WTC11 (cell line): ENCODE measurements at regions not wholly inside any gene's neighbourhood (a gene's known extent, or its start where the extent isn't known, plus 50 kb on each side); places are given as distances from the start of the nearest gene placed in this dataset.

Experiments used
- ATAC-seq: fragments of 200-7000 bp; cut with Tn5 transposase; 2 replicates; pipeline ENCODE4 v1.10.0; 2021; ENCODE audit warnings: mild to moderate bottlenecking, moderate library complexity
- CTCF ChIA-PET: fragments of 300-600 bp; sonication (Branson Sonifier 250); formaldehyde crosslinking; loops from one replicate; lab custom pipeline; 2021; ENCODE audit warnings: antibody characterized with exemption; lab: Charles Lee
- POLR2A ChIA-PET: fragments of 350-600 bp; sonication (Branson Sonifier 250); formaldehyde crosslinking; loops from one replicate; lab custom pipeline; 2021; ENCODE audit warnings: antibody characterized with exemption; lab: Charles Lee
- DNase-seq: peaks from one replicate; pipeline ENCODE4 v3.0.0; 2021; ENCODE audit warnings: low spot score
- H3K27ac Mint-ChIP-seq: 2 replicates; pipeline ENCODE4 v1.8.0; 2021; ENCODE audit warnings: mixed read lengths
- H3K27me3 Mint-ChIP-seq: 2 replicates; pipeline ENCODE4 v1.8.0; 2021; ENCODE audit warnings: low read depth, mild to moderate bottlenecking, moderate library complexity, mixed read lengths
- H3K36me3 Mint-ChIP-seq: 2 replicates; pipeline ENCODE4 v1.8.0; 2021; ENCODE audit warnings: mixed read lengths
- H3K4me1 Mint-ChIP-seq: 2 replicates; pipeline ENCODE4 v1.8.0; 2022; ENCODE audit warnings: mixed read lengths
- H3K4me3 Mint-ChIP-seq: 2 replicates; pipeline ENCODE4 v1.8.0; 2021; ENCODE audit warnings: mild to moderate bottlenecking, moderate library complexity, mixed read lengths
- H3K9me3 Mint-ChIP-seq: 2 replicates; pipeline ENCODE4 v1.8.0; 2021; ENCODE audit warnings: mixed read lengths
- ATF1 ChIP-seq: sonication (generic); formaldehyde crosslinking; IDR thresholded peaks from 2 replicates; pipeline ENCODE4 v1.8.1; 2023; ENCODE audit warnings: mild to moderate bottlenecking, moderate library complexity, missing genetic modification reagents
- CBFB ChIP-seq: sonication (generic); formaldehyde crosslinking; IDR thresholded peaks from 2 replicates; pipeline ENCODE4 v1.8.1; 2022; ENCODE audit warnings: mild to moderate bottlenecking, low read depth, missing genetic modification reagents
- EMX1 ChIP-seq: fragments of 250-450 bp; sonication (Bioruptor Pico); IDR thresholded peaks from 2 replicates; pipeline ENCODE4 v1.8.0; 2021; ENCODE audit warnings: mild to moderate bottlenecking
- ERG ChIP-seq: fragments of 250-450 bp; sonication (Bioruptor Pico); IDR thresholded peaks from 2 replicates; pipeline ENCODE4 v1.8.0; 2021; ENCODE audit warnings: mild to moderate bottlenecking
- ESRRA ChIP-seq: sonication (generic); formaldehyde crosslinking; IDR thresholded peaks from 2 replicates; pipeline ENCODE4 v1.8.1; 2022; ENCODE audit warnings: mild to moderate bottlenecking, missing genetic modification reagents, borderline replicate concordance
- FOXP4 ChIP-seq: sonication (generic); formaldehyde crosslinking; IDR thresholded peaks from 2 replicates; pipeline ENCODE4 v1.8.0; 2022; ENCODE audit warnings: mild to moderate bottlenecking, missing genetic modification reagents
- GTF2I ChIP-seq: fragments of 250-450 bp; sonication (Bioruptor Pico); conservative IDR thresholded peaks from 2 replicates; pipeline ENCODE4 v1.4.0; 2021; ENCODE audit warnings: mild to moderate bottlenecking
- HMGXB4 ChIP-seq: sonication (generic); formaldehyde crosslinking; IDR thresholded peaks from 2 replicates; pipeline ENCODE4 v1.8.1; 2023; ENCODE audit warnings: mild to moderate bottlenecking, moderate library complexity, missing genetic modification reagents
- JAZF1 ChIP-seq: fragments of 250-450 bp; sonication (Bioruptor Pico); IDR thresholded peaks from 2 replicates; pipeline ENCODE4 v1.9.0; 2021; ENCODE audit warnings: moderate library complexity, mild to moderate bottlenecking, inconsistent platforms
- MAX ChIP-seq: sonication (generic); formaldehyde crosslinking; IDR thresholded peaks from 2 replicates; pipeline ENCODE4 v1.8.0; 2022; ENCODE audit warnings: mild to moderate bottlenecking, missing genetic modification reagents
- MYBL2 ChIP-seq: sonication (generic); formaldehyde crosslinking; IDR thresholded peaks from 2 replicates; pipeline ENCODE4 v1.8.1; 2023; ENCODE audit warnings: mild to moderate bottlenecking, moderate library complexity, missing genetic modification reagents
- NFYB ChIP-seq: sonication (generic); formaldehyde crosslinking; conservative IDR thresholded peaks from 2 replicates; pipeline ENCODE4 v1.8.0; 2022; ENCODE audit warnings: low read depth, missing genetic modification reagents
- NR1H2 ChIP-seq: sonication (generic); formaldehyde crosslinking; IDR thresholded peaks from 2 replicates; pipeline ENCODE4 v1.9.0; 2021; ENCODE audit warnings: mild to moderate bottlenecking, moderate library complexity, missing genetic modification reagents
- OVOL2 ChIP-seq: fragments of 250-450 bp; sonication (Bioruptor Pico); IDR thresholded peaks from 2 replicates; pipeline ENCODE4 v1.9.0; 2021; ENCODE audit warnings: mild to moderate bottlenecking, borderline replicate concordance
- RORB ChIP-seq: fragments of 250-450 bp; sonication (Bioruptor Pico); IDR thresholded peaks from 2 replicates; pipeline ENCODE4 v1.9.0; 2021; ENCODE audit warnings: mild to moderate bottlenecking
- SMAD3 ChIP-seq: sonication (generic); formaldehyde crosslinking; IDR thresholded peaks from 2 replicates; pipeline ENCODE4 v1.8.0; 2022; ENCODE audit warnings: missing genetic modification reagents, mild to moderate bottlenecking, borderline replicate concordance
- ZBTB21 ChIP-seq: sonication (generic); formaldehyde crosslinking; IDR thresholded peaks from 2 replicates; pipeline ENCODE4 v1.8.1; 2023; ENCODE audit warnings: mild to moderate bottlenecking, missing genetic modification reagents, borderline replicate concordance
- ZNF232 ChIP-seq: sonication (generic); formaldehyde crosslinking; IDR thresholded peaks from 2 replicates; pipeline ENCODE4 v1.8.0; 2022; ENCODE audit warnings: mild to moderate bottlenecking, missing genetic modification reagents
- ZNF317 ChIP-seq: sonication (generic); formaldehyde crosslinking; IDR thresholded peaks from 2 replicates; pipeline ENCODE4 v1.8.1; 2023; ENCODE audit warnings: low read depth, mild to moderate bottlenecking, moderate library complexity, missing genetic modification reagents, borderline replicate concordance
- ZNF396 ChIP-seq: fragments of 250-450 bp; sonication (Bioruptor Pico); IDR thresholded peaks from 2 replicates; pipeline ENCODE4 v1.8.0; 2021; ENCODE audit warnings: mild to moderate bottlenecking, moderate library complexity, borderline replicate concordance
- ZNF416 ChIP-seq: fragments of 250-450 bp; sonication (Bioruptor Pico); IDR thresholded peaks from 2 replicates; pipeline ENCODE4 v1.9.0; 2021; ENCODE audit warnings: mild to moderate bottlenecking, inconsistent platforms
- ZNF671 ChIP-seq: fragments of 250-450 bp; sonication (Bioruptor Pico); IDR thresholded peaks from 2 replicates; pipeline ENCODE4 v1.8.0; 2021; ENCODE audit warnings: mild to moderate bottlenecking
- TF ChIP-seq, protein P1 (sequence below): sonication (generic); formaldehyde crosslinking; IDR thresholded peaks from 2 replicates; pipeline ENCODE4 v1.8.1; 2022; ENCODE audit warnings: missing genetic modification reagents, borderline replicate concordance
- TF ChIP-seq, protein P2 (sequence below): fragments of 250-450 bp; sonication (Bioruptor Pico); conservative IDR thresholded peaks from 2 replicates; pipeline ENCODE4 v1.9.0; 2021; ENCODE audit warnings: mild to moderate bottlenecking
- TF ChIP-seq, protein P3 (sequence below): sonication (generic); formaldehyde crosslinking; IDR thresholded peaks from 2 replicates; pipeline ENCODE4 v1.8.0; 2022; ENCODE audit warnings: mild to moderate bottlenecking, missing genetic modification reagents

DNA sequence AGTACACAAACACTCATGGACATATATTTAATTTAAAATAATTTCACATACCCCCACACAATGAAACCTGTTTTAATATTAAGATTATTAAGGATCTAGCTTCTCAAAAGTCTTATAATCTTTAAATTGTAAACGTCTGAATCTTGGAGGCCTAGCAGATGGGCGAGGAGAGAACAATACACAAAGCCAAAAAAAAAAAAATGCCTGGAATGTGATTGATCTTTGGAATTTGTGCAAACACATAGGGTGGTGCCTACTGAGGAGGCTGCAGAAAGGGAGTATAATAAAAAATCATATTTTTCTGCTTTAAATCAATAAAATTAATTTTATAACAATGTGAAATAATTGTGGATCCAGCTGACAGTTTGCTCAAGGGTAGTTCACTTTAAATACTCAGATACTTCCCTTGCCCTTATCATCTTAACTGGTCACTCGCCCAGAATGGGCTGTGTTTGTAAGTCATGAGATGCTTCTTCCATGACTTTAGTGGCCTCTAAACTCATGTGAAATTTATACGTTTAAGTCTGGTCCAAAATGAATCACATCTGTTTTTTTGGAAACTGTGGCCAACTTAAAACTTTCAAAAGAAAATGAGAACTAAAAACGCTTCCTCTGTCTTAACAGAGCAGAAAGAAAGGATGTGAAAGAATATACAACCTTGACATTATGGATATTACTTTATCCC, 802.8 kb upstream of the CXADR start:
- Mint-ChIP-seq H3K9me3 (peaks cover 10% of the 10 kb centered on the region), H3K27ac (no peak overlapping the region), H3K4me3 (no peak overlapping the region), H3K4me1 (peaks cover 4% of the 10 kb centered on the region; the same call in 1 of the 2 replicates), H3K36me3 (peaks cover 4% of the 10 kb centered on the region), H3K27me3 (no peaks in the 10 kb centered on the region)
- no peak for TF ChIP-seq ZNF317
- TF ChIP-seq, protein P1, sequence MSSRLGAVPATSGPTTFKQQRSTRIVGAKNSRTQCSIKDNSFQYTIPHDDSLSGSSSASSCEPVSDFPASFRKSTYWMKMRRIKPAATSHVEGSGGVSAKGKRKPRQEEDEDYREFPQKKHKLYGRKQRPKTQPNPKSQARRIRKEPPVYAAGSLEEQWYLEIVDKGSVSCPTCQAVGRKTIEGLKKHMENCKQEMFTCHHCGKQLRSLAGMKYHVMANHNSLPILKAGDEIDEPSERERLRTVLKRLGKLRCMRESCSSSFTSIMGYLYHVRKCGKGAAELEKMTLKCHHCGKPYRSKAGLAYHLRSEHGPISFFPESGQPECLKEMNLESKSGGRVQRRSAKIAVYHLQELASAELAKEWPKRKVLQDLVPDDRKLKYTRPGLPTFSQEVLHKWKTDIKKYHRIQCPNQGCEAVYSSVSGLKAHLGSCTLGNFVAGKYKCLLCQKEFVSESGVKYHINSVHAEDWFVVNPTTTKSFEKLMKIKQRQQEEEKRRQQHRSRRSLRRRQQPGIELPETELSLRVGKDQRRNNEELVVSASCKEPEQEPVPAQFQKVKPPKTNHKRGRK (CRISPR knock-in tag), result no peak
- no peak for TF ChIP-seq ZBTB21 (CRISPR knock-in tag)
- TF ChIP-seq ERG (CRISPR knock-in tag), result no peak
- no peak for TF ChIP-seq GTF2I (CRISPR knock-in tag)
- no peak for TF ChIP-seq ZNF671
- TF ChIP-seq NFYB, result no peak
- no peak for TF ChIP-seq ATF1
- TF ChIP-seq ZNF416 (CRISPR knock-in tag), result no peak
- no peak for TF ChIP-seq RORB (CRISPR knock-in tag)
- no peak for TF ChIP-seq ZNF232 (CRISPR knock-in tag)
- TF ChIP-seq MAX (CRISPR knock-in tag), result no peak
- TF ChIP-seq EMX1 (CRISPR knock-in tag), result no peak
- no peak for TF ChIP-seq OVOL2 (CRISPR knock-in tag)
- TF ChIP-seq NR1H2 (CRISPR knock-in tag), result no peak
- TF ChIP-seq MYBL2 (CRISPR knock-in tag), result no peak
- TF ChIP-seq SMAD3 (CRISPR knock-in tag), result no peak
- no peak for TF ChIP-seq ESRRA (CRISPR knock-in tag)
- TF ChIP-seq ZNF396, result no peak
- POLR2A ChIA-PET, result interaction anchor here (0.7 kb wide), 1 partner anchor 591 kb away, joined by 4 read pairs; no protein-coding TSS in a partner anchor
- no peak for ATAC-seq
- DNase-seq, result no peak
- CTCF ChIA-PET, result no interaction called here

DNA sequence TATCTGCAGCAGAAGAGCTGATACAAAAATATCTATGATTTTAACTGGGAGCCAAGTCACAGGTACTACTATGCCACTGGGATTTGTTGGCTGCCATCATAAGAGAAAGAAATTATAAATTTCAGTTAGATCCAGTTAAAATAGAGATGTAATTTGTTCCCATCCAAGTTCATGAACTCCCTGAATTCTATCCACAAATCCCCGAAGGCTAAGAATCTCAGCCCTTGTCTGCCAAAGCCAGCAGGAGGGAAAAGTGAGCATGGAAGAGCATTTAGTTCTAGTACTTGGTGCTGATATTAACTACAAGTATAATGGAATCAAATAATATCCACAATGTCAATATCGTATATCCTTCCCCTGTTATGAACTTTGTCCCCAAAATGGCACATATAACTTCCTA, 801.1 kb upstream of the CXADR start:
- ChIA-PET CTCF (no interaction called here), POLR2A (interaction anchor here (0.6 kb wide), 1 partner anchor 187 kb away, joined by 3 read pairs; no protein-coding TSS in a partner anchor)
- Mint-ChIP-seq H3K4me1 (peaks cover 4% of the 10 kb centered on the region; the same call in 1 of the 2 replicates), H3K27me3 (no peaks in the 10 kb centered on the region), H3K27ac (no peak overlapping the region), H3K4me3 (no peak overlapping the region), H3K9me3 (peaks cover 13% of the 10 kb centered on the region), H3K36me3 (peaks cover 5% of the 10 kb centered on the region)
- DNase-seq (no peak), ATAC-seq (no peak)
- no peak for TF ChIP-seq MAX (CRISPR knock-in tag)
- TF ChIP-seq, protein P2, sequence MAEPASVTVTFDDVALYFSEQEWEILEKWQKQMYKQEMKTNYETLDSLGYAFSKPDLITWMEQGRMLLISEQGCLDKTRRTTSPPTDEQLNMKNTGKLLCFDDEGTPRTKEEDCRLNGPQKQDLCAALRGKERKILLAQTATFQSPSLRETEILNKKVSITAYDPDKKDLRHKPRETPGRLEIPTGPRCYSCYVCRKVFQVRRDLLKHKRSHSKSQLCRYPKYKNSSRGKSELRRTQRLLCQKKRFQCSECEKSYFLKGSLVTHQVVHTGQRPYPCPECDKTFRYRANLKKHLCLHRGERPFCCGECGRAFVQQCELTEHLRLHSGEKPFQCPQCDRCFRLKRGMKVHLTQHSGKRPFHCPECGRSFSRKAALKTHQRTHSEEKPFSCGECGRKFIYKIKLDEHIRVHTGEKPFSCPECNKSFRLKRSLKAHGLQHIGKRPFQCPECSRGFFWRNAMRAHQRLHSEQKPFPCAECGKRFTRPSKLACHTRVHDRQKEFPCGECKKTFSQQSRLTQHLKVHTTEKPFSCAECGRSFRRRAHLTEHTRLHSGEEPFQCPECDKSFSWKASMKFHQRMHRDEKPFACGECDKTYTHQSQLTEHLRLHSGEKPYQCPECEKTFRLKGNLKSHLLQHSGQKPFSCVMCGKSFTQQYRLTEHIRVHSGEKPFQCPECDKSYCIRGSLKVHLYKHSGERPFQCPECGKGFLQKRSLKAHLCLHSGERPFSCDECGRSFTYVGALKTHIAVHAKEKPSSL (CRISPR knock-in tag), result no peak
- no peak for TF ChIP-seq FOXP4
- no peak for TF ChIP-seq HMGXB4
- no peak for TF ChIP-seq CBFB (CRISPR knock-in tag)
- TF ChIP-seq JAZF1, result no peak
- TF ChIP-seq, protein P3, sequence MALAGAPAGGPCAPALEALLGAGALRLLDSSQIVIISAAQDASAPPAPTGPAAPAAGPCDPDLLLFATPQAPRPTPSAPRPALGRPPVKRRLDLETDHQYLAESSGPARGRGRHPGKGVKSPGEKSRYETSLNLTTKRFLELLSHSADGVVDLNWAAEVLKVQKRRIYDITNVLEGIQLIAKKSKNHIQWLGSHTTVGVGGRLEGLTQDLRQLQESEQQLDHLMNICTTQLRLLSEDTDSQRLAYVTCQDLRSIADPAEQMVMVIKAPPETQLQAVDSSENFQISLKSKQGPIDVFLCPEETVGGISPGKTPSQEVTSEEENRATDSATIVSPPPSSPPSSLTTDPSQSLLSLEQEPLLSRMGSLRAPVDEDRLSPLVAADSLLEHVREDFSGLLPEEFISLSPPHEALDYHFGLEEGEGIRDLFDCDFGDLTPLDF (CRISPR knock-in tag), result no peak
